ENCODE measurements at regions not wholly inside any gene's neighbourhood (a gene's known extent, or its start where the extent isn't known, plus 50 kb on each side); places are given as distances from the start of the nearest gene placed in this dataset.

DNA sequence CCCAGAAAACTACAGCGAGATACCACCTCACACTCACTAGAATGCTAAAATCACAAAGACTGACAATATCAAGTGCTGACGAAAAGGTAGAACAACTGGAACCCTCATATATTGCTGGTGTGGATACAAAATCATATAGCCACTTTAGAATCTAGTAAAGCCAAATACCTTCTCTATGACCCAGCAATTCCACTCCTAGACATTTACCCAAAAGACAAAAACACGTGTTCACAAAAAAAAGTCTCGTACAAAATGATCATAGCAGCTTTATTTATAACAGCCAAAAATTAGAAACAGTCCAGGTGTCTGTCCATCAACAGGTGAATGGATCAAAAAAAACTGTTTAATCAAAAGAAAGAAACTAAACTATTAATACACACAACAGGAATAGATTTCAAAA lies 126.6 kb downstream of the ZFP36L2 start:
- H3K4me3 ChIP-seq (ENCODE audit: low read length): no peak overlapping the region
- no peaks in the 10 kb centered on the region for H3K27me3 ChIP-seq (ENCODE audit: low read length)
- H3K36me3 ChIP-seq (ENCODE audit: insufficient read depth, low read length): no peaks in the 10 kb centered on the region
- H2AFZ ChIP-seq (ENCODE audit: low read length): no peak overlapping the region
- no peaks in the 10 kb centered on the region for H4K20me1 ChIP-seq (ENCODE audit: insufficient read depth, low read depth, low read length)
- H3K9ac ChIP-seq (ENCODE audit: low read length): no peak overlapping the region
- no peaks in the 10 kb centered on the region for H3K4me1 ChIP-seq (ENCODE audit: low read length)
- no peaks in the 10 kb centered on the region for H3K9me2 ChIP-seq (replicated peaks; ENCODE audit: insufficient read depth, low read length)
- DNase-seq: no peak
- no peaks in the 10 kb centered on the region for H3K79me2 ChIP-seq (ENCODE audit: low read length)
- no peak overlapping the region for H3K27ac ChIP-seq (ENCODE audit: low read length)
- H3K9me3 ChIP-seq (ENCODE audit: low read length): no peaks in the 10 kb centered on the region
- no peak overlapping the region for H3K4me2 ChIP-seq (ENCODE audit: low read depth, low read length, poor library complexity, severe bottlenecking)

DNA sequence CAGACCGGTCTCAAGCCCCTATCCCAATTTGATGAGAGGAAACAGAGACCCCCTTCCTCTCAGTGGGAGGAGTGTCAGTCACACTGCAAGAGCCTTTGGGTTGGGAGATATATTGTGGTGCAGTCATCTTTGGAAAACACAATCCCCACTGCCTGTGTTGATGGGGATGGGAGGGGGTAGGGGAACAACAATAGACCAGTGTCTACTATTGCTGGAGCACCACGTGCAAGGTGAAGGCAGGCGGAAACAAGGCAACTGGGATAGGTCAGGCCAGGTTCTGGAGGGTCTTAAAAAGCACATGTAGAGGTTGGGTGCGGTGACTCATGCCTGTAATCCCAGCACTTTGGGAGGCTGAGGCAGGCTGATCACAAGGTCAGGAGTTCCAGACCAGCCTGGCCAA lies 127.9 kb downstream of the ZFP36L2 start:
- no peak for DNase-seq
- no peaks in the 10 kb centered on the region for H4K20me1 ChIP-seq (ENCODE audit: insufficient read depth, low read depth, low read length)
- H3K4me3 ChIP-seq (ENCODE audit: low read length): no peak overlapping the region
- no peak overlapping the region for H3K4me2 ChIP-seq (ENCODE audit: low read depth, low read length, poor library complexity, severe bottlenecking)
- no peaks in the 10 kb centered on the region for H3K79me2 ChIP-seq (ENCODE audit: low read length)
- no peak overlapping the region for H3K27ac ChIP-seq (ENCODE audit: low read length)
- no peak overlapping the region for H2AFZ ChIP-seq (ENCODE audit: low read length)
- H3K27me3 ChIP-seq (ENCODE audit: low read length): no peaks in the 10 kb centered on the region
- no peaks in the 10 kb centered on the region for H3K36me3 ChIP-seq (ENCODE audit: insufficient read depth, low read length)
- no peak overlapping the region for H3K9ac ChIP-seq (ENCODE audit: low read length)
- H3K9me3 ChIP-seq (ENCODE audit: low read length): no peaks in the 10 kb centered on the region
- no peaks in the 10 kb centered on the region for H3K4me1 ChIP-seq (ENCODE audit: low read length)
- no peaks in the 10 kb centered on the region for H3K9me2 ChIP-seq (replicated peaks; ENCODE audit: insufficient read depth, low read length)

- Histone ChIP-seq H3K4me1 (ENCODE audit: low read length) (no peaks in the 10 kb centered on the region), H3K9ac (ENCODE audit: low read length) (no peak overlapping the region), H3K4me2 (ENCODE audit: low read depth, low read length, poor library complexity, severe bottlenecking) (no peak overlapping the region), H3K27ac (ENCODE audit: low read length) (no peak overlapping the region), H2AFZ (ENCODE audit: low read length) (no peak overlapping the region), H3K27me3 (ENCODE audit: low read length) (no peaks in the 10 kb centered on the region), H3K36me3 (ENCODE audit: insufficient read depth, low read length) (no peaks in the 10 kb centered on the region), H3K79me2 (ENCODE audit: low read length) (no peaks in the 10 kb centered on the region), H3K4me3 (ENCODE audit: low read length) (no peak overlapping the region), H3K9me2 (replicated peaks; ENCODE audit: insufficient read depth, low read length) (no peaks in the 10 kb centered on the region), H4K20me1 (ENCODE audit: insufficient read depth, low read depth, low read length) (no peaks in the 10 kb centered on the region), H3K9me3 (ENCODE audit: low read length) (no peaks in the 10 kb centered on the region)
- no peak for DNase-seq
Observed at GRCh38 chr2:43097644-43098408, 128.6 kb downstream of the ZFP36L2 start.

GRCh38 chr2:43095533-43096295 lies 130.7 kb downstream of the ZFP36L2 start:
- Histone ChIP-seq H3K79me2 (ENCODE audit: low read length) (no peaks in the 10 kb centered on the region), H3K36me3 (ENCODE audit: insufficient read depth, low read length) (no peaks in the 10 kb centered on the region), H3K9me3 (ENCODE audit: low read length) (no peaks in the 10 kb centered on the region), H2AFZ (ENCODE audit: low read length) (no peak overlapping the region), H3K9me2 (replicated peaks; ENCODE audit: insufficient read depth, low read length) (no peaks in the 10 kb centered on the region), H4K20me1 (ENCODE audit: insufficient read depth, low read depth, low read length) (no peaks in the 10 kb centered on the region), H3K9ac (ENCODE audit: low read length) (no peak overlapping the region), H3K27ac (ENCODE audit: low read length) (no peak overlapping the region), H3K4me3 (ENCODE audit: low read length) (no peak overlapping the region), H3K27me3 (ENCODE audit: low read length) (no peaks in the 10 kb centered on the region), H3K4me1 (ENCODE audit: low read length) (peaks cover 4% of the 10 kb centered on the region), H3K4me2 (ENCODE audit: low read depth, low read length, poor library complexity, severe bottlenecking) (no peak overlapping the region)
- DNase-seq: no peak

GRCh38 chr2:43092520-43093179 lies 133.8 kb downstream of the ZFP36L2 start:
- Histone ChIP-seq H3K4me3 (ENCODE audit: low read length) (no peak overlapping the region), H3K36me3 (ENCODE audit: insufficient read depth, low read length) (no peaks in the 10 kb centered on the region), H3K27me3 (ENCODE audit: low read length) (no peaks in the 10 kb centered on the region; the same call in 1 of the 2 replicates), H2AFZ (ENCODE audit: low read length) (no peak overlapping the region), H3K4me1 (ENCODE audit: low read length) (peaks cover 4% of the 10 kb centered on the region), H3K79me2 (ENCODE audit: low read length) (no peaks in the 10 kb centered on the region), H4K20me1 (ENCODE audit: insufficient read depth, low read depth, low read length) (no peaks in the 10 kb centered on the region), H3K9me2 (replicated peaks; ENCODE audit: insufficient read depth, low read length) (no peaks in the 10 kb centered on the region), H3K4me2 (ENCODE audit: low read depth, low read length, poor library complexity, severe bottlenecking) (no peak overlapping the region), H3K9me3 (ENCODE audit: low read length) (no peaks in the 10 kb centered on the region), H3K9ac (ENCODE audit: low read length) (no peak overlapping the region), H3K27ac (ENCODE audit: low read length) (no peak overlapping the region)
- DNase-seq: no peak

- Histone ChIP-seq H3K27ac (ENCODE audit: low read length) (no peak overlapping the region), H3K27me3 (ENCODE audit: low read length) (no peaks in the 10 kb centered on the region; the same call in 1 of the 2 replicates), H3K9me3 (ENCODE audit: low read length) (no peaks in the 10 kb centered on the region), H3K36me3 (ENCODE audit: insufficient read depth, low read length) (no peaks in the 10 kb centered on the region), H4K20me1 (ENCODE audit: insufficient read depth, low read depth, low read length) (no peaks in the 10 kb centered on the region), H3K79me2 (ENCODE audit: low read length) (no peaks in the 10 kb centered on the region), H3K4me3 (ENCODE audit: low read length) (no peak overlapping the region), H2AFZ (ENCODE audit: low read length) (no peak overlapping the region), H3K4me1 (ENCODE audit: low read length) (peaks cover 4% of the 10 kb centered on the region), H3K9me2 (replicated peaks; ENCODE audit: insufficient read depth, low read length) (no peaks in the 10 kb centered on the region), H3K4me2 (ENCODE audit: low read depth, low read length, poor library complexity, severe bottlenecking) (no peak overlapping the region), H3K9ac (ENCODE audit: low read length) (no peak overlapping the region)
- no peak for DNase-seq
Observed at GRCh38 chr2:43090317-43090716, 136.1 kb downstream of the ZFP36L2 start.

- H3K9me2 ChIP-seq (replicated peaks; ENCODE audit: insufficient read depth, low read length): no peaks in the 10 kb centered on the region
- no peak overlapping the region for H3K4me2 ChIP-seq (ENCODE audit: low read depth, low read length, poor library complexity, severe bottlenecking)
- no peak overlapping the region for H3K4me3 ChIP-seq (ENCODE audit: low read length)
- no peak for DNase-seq
- no peak overlapping the region for H3K27ac ChIP-seq (ENCODE audit: low read length)
- H3K4me1 ChIP-seq (ENCODE audit: low read length): peaks cover 4% of the 10 kb centered on the region
- no peaks in the 10 kb centered on the region; the same call in 1 of the 2 replicates for H3K27me3 ChIP-seq (ENCODE audit: low read length)
- no peaks in the 10 kb centered on the region for H3K36me3 ChIP-seq (ENCODE audit: insufficient read depth, low read length)
- no peaks in the 10 kb centered on the region for H4K20me1 ChIP-seq (ENCODE audit: insufficient read depth, low read depth, low read length)
- H2AFZ ChIP-seq (ENCODE audit: low read length): no peak overlapping the region
- no peaks in the 10 kb centered on the region for H3K9me3 ChIP-seq (ENCODE audit: low read length)
- no peaks in the 10 kb centered on the region for H3K79me2 ChIP-seq (ENCODE audit: low read length)
- H3K9ac ChIP-seq (ENCODE audit: low read length): no peak overlapping the region
Observed at GRCh38 chr2:43088143-43089073, 138.0 kb downstream of the ZFP36L2 start.
